B cell (primary cell): ENCODE measurements at regions not wholly inside any gene's neighbourhood (a gene's known extent, or its start where the extent isn't known, plus 50 kb on each side); places are given as distances from the start of the nearest gene placed in this dataset.

Experiments used
- ATAC-seq: fragments of 200-7000 bp; cut with Tn5 transposase; one replicate; pipeline ENCODE4 v1.10.0; 2021; ENCODE audit warnings: low read depth, mild to moderate bottlenecking, moderate number of reproducible peaks, moderate library complexity
- CTCF ChIA-PET: fragments of 350-600 bp; sonication (Branson Sonifier 250); formaldehyde crosslinking; loops from one replicate; lab custom pipeline; 2021; ENCODE audit warnings: antibody characterized with exemption, inconsistent platforms; lab: Charles Lee
- POLR2A ChIA-PET: fragments of 350-600 bp; sonication (Branson Sonifier 250); formaldehyde crosslinking; loops from one replicate; lab custom pipeline; 2021; ENCODE audit warnings: antibody characterized with exemption; lab: Charles Lee
- DNase-seq: peaks from one replicate; pipeline ENCODE4 v3.0.0; 2013
- H2AFZ ChIP-seq: 2 replicates; pipeline ENCODE4 v1.6.1; 2012; ENCODE audit warnings: mild to moderate bottlenecking, low read depth, low read length; ENCODE audit not compliant: insufficient read depth, poor library complexity, severe bottlenecking
- H3K27ac ChIP-seq, 2 donors: 1 replicate in 1 of 2; 2 replicates in 1 of 2; pipeline ENCODE4 v1.5.1; 2012 to 2013; ENCODE audit warnings: low read length in 2 of 2, mild to moderate bottlenecking in 2 of 2, moderate library complexity in 1 of 2
- H3K27me3 ChIP-seq, 4 experiments: fragments of 200-600 bp in 1 of 4; sonication (generic) in 1 of 4; replicated peaks in 1 of 4; 1 replicate in 2 of 4; 2 replicates in 2 of 4; pipeline versions ENCODE4 v1.6.1 to v1.7.0; 2013 to 2016; ENCODE audit warnings: low read length in 3 of 4, mild to moderate bottlenecking in 2 of 4, mixed read lengths in 1 of 4, moderate library complexity in 1 of 4; ENCODE audit not compliant: insufficient read depth in 4 of 4, control insufficient read depth in 3 of 4; ENCODE audit errors: control extremely low read depth in 1 of 4
- H3K36me3 ChIP-seq, 2 experiments: replicated peaks in 1 of 2; 1 replicate in 1 of 2; 2 replicates in 1 of 2; pipeline versions ENCODE4 v1.6.1 to v1.7.1; 2013; ENCODE audit warnings: low read length in 1 of 2; ENCODE audit not compliant: insufficient read depth in 2 of 2, control insufficient read depth in 1 of 2; ENCODE audit errors: control extremely low read depth in 1 of 2, extremely low read depth in 1 of 2
- H3K4me1 ChIP-seq, 2 donors: fragments of 200-600 bp in 1 of 2; sonication (generic) in 1 of 2; 1 replicate in 1 of 2; 2 replicates in 1 of 2; pipeline versions ENCODE4 v1.5.1 to v1.6.1; 2013 to 2017; ENCODE audit warnings: low read length in 2 of 2; ENCODE audit not compliant: control insufficient read depth in 2 of 2, insufficient read depth in 2 of 2
- H3K4me2 ChIP-seq: replicated peaks from 2 replicates; pipeline ENCODE3; 2012; ENCODE audit warnings: mild to moderate bottlenecking, low read depth, low read length; ENCODE audit not compliant: poor library complexity, severe bottlenecking
- H3K4me3 ChIP-seq, 5 experiments: fragments of 200-600 bp in 1 of 5; sonication (generic) in 1 of 5; 1 replicate in 3 of 5; 2 replicates in 2 of 5; pipeline versions ENCODE4 v1.5.1 to v1.7.0; 2011 to 2016; ENCODE audit warnings: low read length in 4 of 5, mild to moderate bottlenecking in 4 of 5, low read depth in 2 of 5, control low read depth in 1 of 5, moderate library complexity in 1 of 5; ENCODE audit not compliant: insufficient read depth in 1 of 5; ENCODE audit errors: control extremely low read depth in 1 of 5, extremely low read depth in 1 of 5
- H3K79me2 ChIP-seq: fragments of 200-600 bp; sonication (generic); one replicate; pipeline ENCODE4 v1.6.0; 2016; ENCODE audit warnings: low read length; ENCODE audit not compliant: control insufficient read depth, insufficient read depth
- H3K9ac ChIP-seq: fragments of 200-600 bp; sonication (generic); 2 replicates; pipeline ENCODE4 v1.6.1; 2017; ENCODE audit warnings: mild to moderate bottlenecking, low read length, moderate library complexity
- H3K9me3 ChIP-seq, 3 donors: one replicate each; pipeline versions ENCODE4 v1.6.1 to v1.7.1; 2013; ENCODE audit warnings: low read length in 2 of 3; ENCODE audit not compliant: control insufficient read depth in 2 of 3, insufficient read depth in 1 of 3; ENCODE audit errors: control extremely low read depth in 1 of 3
- H4K20me1 ChIP-seq: 2 replicates; pipeline ENCODE4 v1.6.0; 2012; ENCODE audit warnings: mild to moderate bottlenecking, low read length; ENCODE audit not compliant: insufficient read depth, control insufficient read depth, poor library complexity, severe bottlenecking
- H3K27ac Mint-ChIP-seq: one replicate; pipeline ENCODE4 v1.8.0; 2021; ENCODE audit warnings: mixed read lengths
- H3K27me3 Mint-ChIP-seq: one replicate; pipeline ENCODE4 v1.8.0; 2021; ENCODE audit warnings: mixed read lengths
- H3K4me1 Mint-ChIP-seq: one replicate; pipeline ENCODE4 v1.8.0; 2021; ENCODE audit warnings: mixed read lengths
- H3K4me3 Mint-ChIP-seq: one replicate; pipeline ENCODE4 v1.8.0; 2021; ENCODE audit warnings: mixed read lengths
- H3K9me3 Mint-ChIP-seq: one replicate; pipeline ENCODE4 v1.8.0; 2022; ENCODE audit warnings: mixed read lengths; ENCODE audit not compliant: insufficient read depth
- CTCF ChIP-seq: fragments of 200-600 bp; IDR thresholded peaks from one replicate; pipeline ENCODE4 v1.8.0; 2022; ENCODE audit warnings: antibody characterized with exemption, mild to moderate bottlenecking
- EZH2 ChIP-seq: IDR thresholded peaks from 2 replicates; pipeline ENCODE4 v1.6.1; 2012; ENCODE audit warnings: borderline replicate concordance, low read depth, mild to moderate bottlenecking, moderate library complexity, low read length; ENCODE audit not compliant: insufficient read depth, poor library complexity, severe bottlenecking
- WGBS: methylation state at CpG from one replicate; pipeline ENCODE4 v1.1.5; 2013; ENCODE audit warnings: missing lambda C conversion rate; ENCODE audit not compliant: insufficient coverage; 5-methylcytosine and 5-hydroxymethylcytosine counted together
- intact Hi-C: fragments of 100-400 bp; cut with micrococcal nuclease; formaldehyde crosslinking; loops from one replicate; pipeline ENCODE4 v1.10.0; 2022

DNA sequence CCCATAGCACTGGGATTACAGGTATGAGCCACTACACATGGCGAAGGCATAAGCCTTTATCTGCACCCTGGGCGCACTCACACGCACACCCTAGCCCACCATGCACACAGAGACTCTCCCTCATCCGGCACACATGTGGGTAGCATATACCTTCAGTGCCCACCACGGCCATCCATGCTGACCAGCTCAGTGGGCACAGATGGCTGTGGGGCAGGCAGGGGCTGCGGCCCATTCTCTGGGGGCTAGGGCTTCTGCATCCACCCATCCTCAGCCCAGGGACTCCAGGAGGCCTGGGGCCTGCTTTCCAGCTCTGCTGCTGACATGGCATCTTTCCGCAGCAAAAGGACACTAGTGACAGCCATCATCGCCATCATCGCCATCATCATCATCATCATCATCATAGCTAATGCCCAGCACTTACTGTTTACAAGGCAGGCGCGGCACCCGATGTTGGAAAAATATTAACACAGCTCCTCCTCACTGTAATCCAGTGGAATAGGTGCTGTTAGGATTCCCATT, 111.2 kb downstream of the NCOR2 start:
- no peaks in the 10 kb centered on the region for H3K27me3 Mint-ChIP-seq
- Histone ChIP-seq H3K9ac (peak overlapping the region; percentile 14), H3K4me3 (peak overlapping the region in 4 of 5 experiments; percentile 6 to 59 (median 53)), H4K20me1 (peaks cover 9% of the 10 kb centered on the region), H3K27me3 (no peaks in the 10 kb centered on the region), H3K4me1 (peaks cover 44 to 67% of the 10 kb centered on the region in 2 donors), H2AFZ (no peak overlapping the region), H3K27ac (peak overlapping the region; percentile 58 to 85), H3K9me3 (no peaks in the 10 kb centered on the region), H3K36me3 (peaks cover 0 to 16% of the 10 kb centered on the region in 2 experiments), H3K79me2 (peaks cover 24% of the 10 kb centered on the region), H3K4me2 (peak overlapping the region; percentile 86)
- peak overlapping the region; percentile 85 for H3K4me3 Mint-ChIP-seq
- ChIA-PET CTCF (interaction anchor here (1.3 to 2.2 kb wide), 3 partner anchors 9 to 38 kb away, joined by 4 to 16 read pairs (median 4); no protein-coding TSS in a partner anchor), POLR2A (interaction anchor here (2.5 kb wide), 1 partner anchor 10 kb away, joined by 15 read pairs; no protein-coding TSS in a partner anchor)
- WGBS, result 90% methylated on average over 9 of the region's 12 CpGs
- DNase-seq (peak; percentile 24), ATAC-seq (no peak)
- peak overlapping the region; percentile 87 for H3K27ac Mint-ChIP-seq
- peaks cover 68% of the 10 kb centered on the region for H3K4me1 Mint-ChIP-seq
- H3K9me3 Mint-ChIP-seq, result no peaks in the 10 kb centered on the region
- intact Hi-C loops, result loop anchor here (10.0 kb wide), 1 partner anchor 459 kb away; the partner anchor contains the start of gene UBC
- TF ChIP-seq CTCF, result no peak
- TF ChIP-seq EZH2, result no peak

DNA sequence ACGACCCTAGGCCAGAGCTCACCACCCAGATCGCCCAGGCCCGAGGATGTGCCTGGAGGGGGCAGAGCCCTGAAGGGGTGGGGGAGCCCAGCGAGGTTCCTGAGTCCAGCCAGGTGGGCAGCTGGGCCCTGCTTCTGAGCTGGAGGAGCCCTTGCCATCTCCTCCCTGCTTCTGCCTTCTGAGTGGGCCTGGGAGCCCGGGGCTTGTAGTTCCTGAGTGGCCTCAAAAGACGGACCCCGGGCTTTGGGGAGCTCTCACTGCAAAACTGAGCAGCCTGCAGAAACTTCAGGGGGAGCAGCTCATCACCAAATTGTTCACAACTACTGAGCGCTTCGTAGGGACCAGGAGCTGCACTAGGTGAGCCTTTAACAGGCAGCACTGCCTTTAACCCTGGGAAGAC, 112.1 kb downstream of the NCOR2 start:
- Histone ChIP-seq H4K20me1 (peaks cover 11% of the 10 kb centered on the region), H3K27me3 (no peaks in the 10 kb centered on the region), H3K36me3 (peaks cover 0 to 15% of the 10 kb centered on the region in 2 experiments), H3K79me2 (peaks cover 32% of the 10 kb centered on the region), H3K9me3 (no peaks in the 10 kb centered on the region), H3K9ac (no peak overlapping the region), H3K4me1 (peaks cover 44 to 73% of the 10 kb centered on the region in 2 donors), H3K4me2 (peak overlapping the region; percentile 18), H3K27ac (peak overlapping the region; percentile 39 to 88), H2AFZ (no peak overlapping the region), H3K4me3 (no peak overlapping the region)
- H3K27ac Mint-ChIP-seq, result peak overlapping the region; percentile 82
- ChIA-PET CTCF (interaction anchor here (1.1 to 2.2 kb wide), 3 partner anchors 10 to 64 kb away, joined by 3 to 16 read pairs (median 4); no protein-coding TSS in a partner anchor), POLR2A (interaction anchor here (2.9 kb wide), 1 partner anchor 10 kb away, joined by 25 read pairs; no protein-coding TSS in a partner anchor)
- no peak for ATAC-seq
- intact Hi-C loops, result loop anchor here (10.0 kb wide), 1 partner anchor 459 kb away; the partner anchor contains the start of gene UBC
- peaks cover 70% of the 10 kb centered on the region for H3K4me1 Mint-ChIP-seq
- TF ChIP-seq EZH2 (no peak), CTCF (no peak)
- H3K4me3 Mint-ChIP-seq, result peak overlapping the region; percentile 85
- H3K27me3 Mint-ChIP-seq, result no peaks in the 10 kb centered on the region
- no peaks in the 10 kb centered on the region for H3K9me3 Mint-ChIP-seq
- DNase-seq, result no peak
- WGBS, result 96% methylated on average over 8 of the region's 9 CpGs
